ENCODE measurements at regions not wholly inside any gene's neighbourhood (a gene's known extent, or its start where the extent isn't known, plus 50 kb on each side); places are given as distances from the start of the nearest gene placed in this dataset.

GRCh38 chr5:86688406-86688805 lies 70.7 kb downstream of the COX7C start:
- TF ChIP-seq CTCF (IDR thresholded peaks at IDR 0.05): no peak
- no peak for TF ChIP-seq POLR2A (IDR thresholded peaks at IDR 0.05; ENCODE audit: low read depth)
- no peak for TF ChIP-seq POLR2AphosphoS5 (IDR thresholded peaks at IDR 0.05)

All from esophagus muscularis mucosa (tissue), 3 donors.